GM03348 (cell line): ENCODE measurements at regions not wholly inside any gene's neighbourhood (a gene's known extent, or its start where the extent isn't known, plus 50 kb on each side); places are given as distances from the start of the nearest gene placed in this dataset.
"Not testable (repeated sequence)": the region's sequence is repeated elsewhere in the genome, so short reads cannot be mapped to it uniquely, and the experiment has no call there.

Source experiments
- DNase-seq: peaks from one replicate; pipeline ENCODE4 v3.0.0; 2012; ENCODE audit warnings: low spot score

GRCh38 chr1:166490437-166490991, 323.7 kb upstream of the FAM78B start:
- DNase-seq = no peak

GRCh38 chr1:166493765-166494164, 327.0 kb upstream of the FAM78B start:
- DNase-seq = not testable (repeated sequence)

- no peak for DNase-seq
These were observed 331.9 kb upstream of the POGK start for GRCh38 chr1:166507347-166507746.

GRCh38 chr1:166511761-166512160, 327.5 kb upstream of the POGK start:
- no peak for DNase-seq

- DNase-seq = no peak
These were observed 325.2 kb upstream of the POGK start for GRCh38 chr1:166514067-166514466.

GRCh38 chr1:166527752-166528151, 311.5 kb upstream of the POGK start:
- no peak for DNase-seq

GRCh38 chr1:166538646-166539045, 300.6 kb upstream of the POGK start:
- DNase-seq = no peak

- no peak for DNase-seq
These were observed 295.2 kb upstream of the POGK start for GRCh38 chr1:166544036-166544435.

GRCh38 chr1:166544561-166544960, 294.7 kb upstream of the POGK start:
- DNase-seq = no peak

- DNase-seq = no peak
These were observed 286.6 kb upstream of the POGK start for GRCh38 chr1:166552706-166553105.

GRCh38 chr1:166570954-166571353, 268.3 kb upstream of the POGK start:
- no peak for DNase-seq

GRCh38 chr1:166573199-166573598, 266.1 kb upstream of the POGK start:
- DNase-seq = no peak

- DNase-seq = no peak
These were observed 259.4 kb upstream of the POGK start for GRCh38 chr1:166579557-166580501.

GRCh38 chr1:166588741-166589140, 250.5 kb upstream of the POGK start:
- no peak for DNase-seq

GRCh38 chr1:166590161-166590560, 249.1 kb upstream of the POGK start:
- no peak for DNase-seq

GRCh38 chr1:166594646-166595045, 244.6 kb upstream of the POGK start:
- DNase-seq = no peak

- DNase-seq = no peak
These were observed 241.8 kb upstream of the POGK start for GRCh38 chr1:166597516-166597915.

GRCh38 chr1:166600574-166600973, 238.7 kb upstream of the POGK start:
- no peak for DNase-seq

- DNase-seq = no peak
These were observed 237.5 kb upstream of the POGK start for GRCh38 chr1:166601650-166602278.

GRCh38 chr1:166602801-166603200, 236.5 kb upstream of the POGK start:
- not testable (repeated sequence) for DNase-seq

GRCh38 chr1:166603296-166603695, 236.0 kb upstream of the POGK start:
- DNase-seq = no peak

- no peak for DNase-seq
These were observed 234.1 kb upstream of the POGK start for GRCh38 chr1:166605137-166605536.

- no peak for DNase-seq
These were observed 226.4 kb upstream of the POGK start for GRCh38 chr1:166612886-166613285.
